K562 (cell line): ENCODE measurements at regions not wholly inside any gene's neighbourhood (a gene's known extent, or its start where the extent isn't known, plus 50 kb on each side); places are given as distances from the start of the nearest gene placed in this dataset.

Experiments
- ATAC-seq: fragments of 200-7000 bp; cut with Tn5 transposase; 3 replicates; pipeline ENCODE4 v1.9.1; 2020; ENCODE audit warnings: moderate library complexity
- BruUV-seq: library from RNA; stranded (reverse); fragments of 400-500 nt; replicated peaks from 2 replicates; lab custom pipeline; 2021; lab: Mats Ljungman, UMichigan
- CTCF ChIA-PET: fragments of 300-600 bp; formaldehyde crosslinking; extraction: SDS; loops from one replicate; lab custom pipeline; 2021; ENCODE audit warnings: low intra/inter-chr PET ratio; lab: Yijun Ruan, JAX
- POLR2A ChIA-PET: fragments of 300-600, 350-650 bp; sonication (Branson Sonifier 250); formaldehyde crosslinking; extraction: SDS; loops from one replicate; lab custom pipeline; 2021; ENCODE audit warnings: antibody characterized with exemption, inconsistent platforms; lab: Yijun Ruan, JAX
- DNase-seq, 4 experiments: peaks; one replicate each; pipeline versions ENCODE4 v3.0.0 to v3.0.0-alpha.2; 2011 to 2018; ENCODE audit warnings: low spot score in 3 of 4, mixed read lengths in 3 of 4; ENCODE audit errors: extremely low read depth in 1 of 4
- FAIRE-seq: peaks from 2 replicates; lab custom pipeline; 2011; peaks lifted over from hg19 to GRCh38; lab: Jason Lieb, UNC
- H2AFZ ChIP-seq: 2 replicates; pipeline ENCODE4 v1.6.0; 2011; ENCODE audit warnings: low read depth, low read length, control low read depth, inconsistent platforms
- H3K27ac ChIP-seq: fragments of 200-600 bp; 3 replicates; pipeline ENCODE4 v1.8.0; 2011; ENCODE audit warnings: low read depth, mild to moderate bottlenecking, control low read depth, inconsistent platforms, low read length, moderate library complexity, mixed read lengths; ENCODE audit errors: extremely low read depth
- H3K27me3 ChIP-seq, 2 experiments: fragments of 300-600 bp in 1 of 2; 2 replicates in 1 of 2; 3 replicates in 1 of 2; pipeline versions ENCODE4 v1.6.0 to v1.8.0; 2011; ENCODE audit warnings: inconsistent platforms in 2 of 2, low read length in 2 of 2, mild to moderate bottlenecking in 1 of 2, mixed read lengths in 1 of 2, moderate library complexity in 1 of 2; ENCODE audit not compliant: control insufficient read depth in 2 of 2, insufficient read depth in 2 of 2
- H3K36me3 ChIP-seq: fragments of 300-600 bp; 3 replicates; pipeline ENCODE4 v1.8.0; 2011; ENCODE audit warnings: mild to moderate bottlenecking, low read length, inconsistent platforms; ENCODE audit not compliant: control insufficient read depth, insufficient read depth
- H3K4me1 ChIP-seq, 2 experiments: fragments of 200-600 bp in 1 of 2; replicated peaks in 1 of 2; 2 replicates in 1 of 2; 3 replicates in 1 of 2; pipeline versions ENCODE4 v1.5.1 to v1.8.0; 2011; ENCODE audit warnings: inconsistent platforms in 2 of 2, low read length in 2 of 2, mild to moderate bottlenecking in 1 of 2, mixed read lengths in 1 of 2, moderate library complexity in 1 of 2; ENCODE audit not compliant: control insufficient read depth in 2 of 2, insufficient read depth in 2 of 2
- H3K4me2 ChIP-seq: 2 replicates; pipeline ENCODE4 v1.6.1; 2011; ENCODE audit warnings: low read length, control low read depth, inconsistent platforms, mixed read lengths; ENCODE audit not compliant: insufficient read depth
- H3K4me3 ChIP-seq: fragments of 200-600 bp; sonication (generic), shearing (Covaris generic); 2 replicates; pipeline ENCODE4 v1.5.1; 2016; ENCODE audit warnings: control low read depth, inconsistent platforms
- H3K79me2 ChIP-seq: fragments of 200-600 bp; 3 replicates; pipeline ENCODE4 v1.8.0; 2011; ENCODE audit warnings: low read length, inconsistent platforms; ENCODE audit not compliant: control insufficient read depth, insufficient read depth
- H3K9ac ChIP-seq, 2 experiments: 2 replicates each; pipeline versions ENCODE4 v1.6.0 to v1.6.1; 2011; ENCODE audit warnings: low read depth in 2 of 2, low read length in 2 of 2, control low read depth in 1 of 2, inconsistent platforms in 1 of 2, mild to moderate bottlenecking in 1 of 2, mixed read lengths in 1 of 2; ENCODE audit not compliant: insufficient read depth in 1 of 2
- H3K9me1 ChIP-seq: one replicate; pipeline ENCODE4 v1.6.0; 2011; ENCODE audit warnings: inconsistent platforms, mild to moderate bottlenecking, low read length, moderate library complexity; ENCODE audit not compliant: control insufficient read depth, insufficient read depth
- H3K9me3 ChIP-seq: replicated peaks from 2 replicates; pipeline ENCODE4 v1.5.1; 2011; ENCODE audit warnings: low read depth, low read length, inconsistent platforms; ENCODE audit not compliant: control insufficient read depth, insufficient read depth
- H4K20me1 ChIP-seq: replicated peaks from 2 replicates; pipeline ENCODE4 v1.6.1; 2011; ENCODE audit warnings: low read length, inconsistent platforms, mixed read lengths; ENCODE audit not compliant: control insufficient read depth, insufficient read depth
- ARID2 ChIP-seq: fragments of 450-650 bp; IDR thresholded peaks from 2 replicates; pipeline ENCODE4 v1.6.1; 2017; ENCODE audit warnings: antibody characterized with exemption, mild to moderate bottlenecking
- BCOR ChIP-seq: fragments of 450-650 bp; IDR thresholded peaks from 2 replicates; pipeline ENCODE4 v1.6.1; 2016
- CCAR2 ChIP-seq: fragments of 200-400 bp; formaldehyde crosslinking; IDR thresholded peaks from 2 replicates; pipeline ENCODE4 v1.6.1; 2017; ENCODE audit warnings: mild to moderate bottlenecking, low read depth, low read length
- DIDO1 ChIP-seq: fragments of 450-650 bp; IDR thresholded peaks from 2 replicates; pipeline ENCODE4 v1.6.1; 2016; ENCODE audit warnings: low read depth, missing biosample characterization, missing genetic modification characterization
- EZH2 ChIP-seq: IDR thresholded peaks from 2 replicates; pipeline ENCODE4 v1.6.1; 2012; ENCODE audit warnings: low read depth, mild to moderate bottlenecking, inconsistent platforms, low read length, borderline replicate concordance
- MYNN ChIP-seq, 2 experiments: sonication (generic); formaldehyde crosslinking in 1 of 2; IDR thresholded peaks; 2 replicates each; pipeline versions ENCODE4 v1.5.0 to v1.6.1; 2016 to 2020; ENCODE audit warnings: antibody characterized with exemption in 1 of 2, missing genetic modification reagents in 1 of 2
- NFE2L1 ChIP-seq: fragments of 450-650 bp; IDR thresholded peaks from 2 replicates; pipeline ENCODE4 v1.6.1; 2016; ENCODE audit warnings: missing genetic modification characterization, low read depth, mild to moderate bottlenecking, missing compliant biosample characterization, moderate library complexity, borderline replicate concordance
- U2AF1 ChIP-seq: fragments of 200-400 bp; formaldehyde crosslinking; optimal IDR thresholded peaks from 2 replicates; pipeline ENCODE3; 2017; ENCODE audit warnings: mild to moderate bottlenecking, low read depth, low read length, moderate library complexity
- ZFP30 ChIP-seq: fragments of 250-450 bp; sonication (Bioruptor Pico); IDR thresholded peaks from 2 replicates; pipeline ENCODE4 v1.8.0; 2022; ENCODE audit warnings: moderate library complexity, mild to moderate bottlenecking, inconsistent platforms, borderline replicate concordance
- ZNF174 ChIP-seq: fragments of 250-450 bp; sonication (Bioruptor Pico); IDR thresholded peaks from 2 replicates; pipeline ENCODE4 v1.4.0; 2020; ENCODE audit warnings: mild to moderate bottlenecking
- in situ Hi-C: fragments of 300-500 bp; cut with MboI; formaldehyde crosslinking; loops from 4 replicates; pipeline ENCODE4 v1.15.0; 2018; ENCODE audit warnings: inconsistent platforms, mixed read lengths
- intact Hi-C: fragments of 100-400 bp; cut with micrococcal nuclease; formaldehyde crosslinking; loops from 2 replicates; pipeline ENCODE4 v1.14.2; 2022
- TF ChIP-seq, protein P1 (sequence below): fragments of 450-650 bp; IDR thresholded peaks from 2 replicates; pipeline ENCODE4 v1.6.1; 2016; ENCODE audit warnings: antibody characterized with exemption
- TF ChIP-seq, protein P2 (sequence below): fragments of 450-650 bp; IDR thresholded peaks from 2 replicates; pipeline ENCODE4 v1.6.1; 2016; ENCODE audit warnings: mild to moderate bottlenecking, moderate library complexity

DNA sequence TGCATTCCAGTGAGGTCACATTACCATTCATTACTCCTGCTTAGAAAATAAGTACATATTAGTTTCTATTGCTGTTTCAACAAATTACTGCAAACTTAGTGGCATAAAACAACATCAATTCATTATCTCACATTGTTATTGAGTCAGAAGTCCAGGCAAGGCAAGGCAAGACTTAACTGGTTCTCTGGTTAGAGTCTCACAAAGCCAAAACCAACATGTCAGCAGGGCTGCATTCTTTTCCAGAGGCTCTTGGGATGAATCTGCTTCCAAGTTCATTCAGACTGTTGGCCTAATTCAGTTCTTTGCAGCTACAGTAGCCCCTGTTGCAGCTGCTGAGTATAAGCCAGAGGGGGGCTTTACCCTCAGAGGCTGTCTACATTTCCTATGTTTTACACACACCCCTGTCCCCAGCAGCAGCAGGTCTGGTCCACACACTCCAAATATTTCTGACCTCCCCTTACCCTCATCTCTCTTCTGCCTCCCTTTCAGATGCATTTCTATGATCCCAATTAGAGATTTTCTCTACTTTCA, 892.1 kb upstream of the EPHA5 start:
- BruUV-seq = no TSS peak
- no peaks in the 10 kb centered on the region for H3K9me3 ChIP-seq
- H3K9ac ChIP-seq = no peak overlapping the region
- no peak overlapping the region for H2AFZ ChIP-seq
- POLR2A ChIA-PET = no interaction called here
- no peaks in the 10 kb centered on the region for H4K20me1 ChIP-seq
- no peaks in the 10 kb centered on the region for H3K79me2 ChIP-seq
- CTCF ChIA-PET = no interaction called here
- no peaks in the 10 kb centered on the region for H3K27me3 ChIP-seq
- H3K4me2 ChIP-seq = no peak overlapping the region
- H3K4me1 ChIP-seq = no peaks in the 10 kb centered on the region
- DNase-seq (no peak), FAIRE-seq (no peak), ATAC-seq (no peak)
- H3K36me3 ChIP-seq = no peaks in the 10 kb centered on the region
- H3K9me1 ChIP-seq = no peaks in the 10 kb centered on the region
- H3K4me3 ChIP-seq = no peak overlapping the region
- H3K27ac ChIP-seq = no peak overlapping the region
- in situ Hi-C loops = no loop called here
- intact Hi-C loops = no loop called here
- TF ChIP-seq, protein P1, sequence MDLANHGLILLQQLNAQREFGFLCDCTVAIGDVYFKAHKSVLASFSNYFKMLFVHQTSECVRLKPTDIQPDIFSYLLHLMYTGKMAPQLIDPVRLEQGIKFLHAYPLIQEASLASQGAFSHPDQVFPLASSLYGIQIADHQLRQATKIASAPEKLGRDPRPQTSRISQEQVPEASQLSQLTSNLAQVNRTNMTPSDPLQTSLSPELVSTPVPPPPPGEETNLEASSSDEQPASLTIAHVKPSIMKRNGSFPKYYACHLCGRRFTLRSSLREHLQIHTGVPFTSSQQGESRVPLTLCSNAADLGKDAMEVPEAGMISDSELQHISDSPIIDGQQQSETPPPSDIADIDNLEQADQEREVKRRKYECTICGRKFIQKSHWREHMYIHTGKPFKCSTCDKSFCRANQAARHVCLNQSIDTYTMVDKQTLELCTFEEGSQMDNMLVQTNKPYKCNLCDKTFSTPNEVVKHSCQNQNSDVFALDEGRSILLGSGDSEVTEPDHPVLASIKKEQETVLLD = no peak
- TF ChIP-seq DIDO1 (tag) (no peak), ARID2 (no peak), ZNF174 (CRISPR knock-in tag) (no peak), CCAR2 (no peak), MYNN (IDR thresholded peaks at IDR 0.05) (no peak), MYNN (CRISPR knock-in tag; IDR thresholded peaks at IDR 0.05) (no peak), ZFP30 (CRISPR knock-in tag) (no peak), U2AF1 (no peak), NFE2L1 (no peak), BCOR (no peak), EZH2 (no peak)
- TF ChIP-seq, protein P2, sequence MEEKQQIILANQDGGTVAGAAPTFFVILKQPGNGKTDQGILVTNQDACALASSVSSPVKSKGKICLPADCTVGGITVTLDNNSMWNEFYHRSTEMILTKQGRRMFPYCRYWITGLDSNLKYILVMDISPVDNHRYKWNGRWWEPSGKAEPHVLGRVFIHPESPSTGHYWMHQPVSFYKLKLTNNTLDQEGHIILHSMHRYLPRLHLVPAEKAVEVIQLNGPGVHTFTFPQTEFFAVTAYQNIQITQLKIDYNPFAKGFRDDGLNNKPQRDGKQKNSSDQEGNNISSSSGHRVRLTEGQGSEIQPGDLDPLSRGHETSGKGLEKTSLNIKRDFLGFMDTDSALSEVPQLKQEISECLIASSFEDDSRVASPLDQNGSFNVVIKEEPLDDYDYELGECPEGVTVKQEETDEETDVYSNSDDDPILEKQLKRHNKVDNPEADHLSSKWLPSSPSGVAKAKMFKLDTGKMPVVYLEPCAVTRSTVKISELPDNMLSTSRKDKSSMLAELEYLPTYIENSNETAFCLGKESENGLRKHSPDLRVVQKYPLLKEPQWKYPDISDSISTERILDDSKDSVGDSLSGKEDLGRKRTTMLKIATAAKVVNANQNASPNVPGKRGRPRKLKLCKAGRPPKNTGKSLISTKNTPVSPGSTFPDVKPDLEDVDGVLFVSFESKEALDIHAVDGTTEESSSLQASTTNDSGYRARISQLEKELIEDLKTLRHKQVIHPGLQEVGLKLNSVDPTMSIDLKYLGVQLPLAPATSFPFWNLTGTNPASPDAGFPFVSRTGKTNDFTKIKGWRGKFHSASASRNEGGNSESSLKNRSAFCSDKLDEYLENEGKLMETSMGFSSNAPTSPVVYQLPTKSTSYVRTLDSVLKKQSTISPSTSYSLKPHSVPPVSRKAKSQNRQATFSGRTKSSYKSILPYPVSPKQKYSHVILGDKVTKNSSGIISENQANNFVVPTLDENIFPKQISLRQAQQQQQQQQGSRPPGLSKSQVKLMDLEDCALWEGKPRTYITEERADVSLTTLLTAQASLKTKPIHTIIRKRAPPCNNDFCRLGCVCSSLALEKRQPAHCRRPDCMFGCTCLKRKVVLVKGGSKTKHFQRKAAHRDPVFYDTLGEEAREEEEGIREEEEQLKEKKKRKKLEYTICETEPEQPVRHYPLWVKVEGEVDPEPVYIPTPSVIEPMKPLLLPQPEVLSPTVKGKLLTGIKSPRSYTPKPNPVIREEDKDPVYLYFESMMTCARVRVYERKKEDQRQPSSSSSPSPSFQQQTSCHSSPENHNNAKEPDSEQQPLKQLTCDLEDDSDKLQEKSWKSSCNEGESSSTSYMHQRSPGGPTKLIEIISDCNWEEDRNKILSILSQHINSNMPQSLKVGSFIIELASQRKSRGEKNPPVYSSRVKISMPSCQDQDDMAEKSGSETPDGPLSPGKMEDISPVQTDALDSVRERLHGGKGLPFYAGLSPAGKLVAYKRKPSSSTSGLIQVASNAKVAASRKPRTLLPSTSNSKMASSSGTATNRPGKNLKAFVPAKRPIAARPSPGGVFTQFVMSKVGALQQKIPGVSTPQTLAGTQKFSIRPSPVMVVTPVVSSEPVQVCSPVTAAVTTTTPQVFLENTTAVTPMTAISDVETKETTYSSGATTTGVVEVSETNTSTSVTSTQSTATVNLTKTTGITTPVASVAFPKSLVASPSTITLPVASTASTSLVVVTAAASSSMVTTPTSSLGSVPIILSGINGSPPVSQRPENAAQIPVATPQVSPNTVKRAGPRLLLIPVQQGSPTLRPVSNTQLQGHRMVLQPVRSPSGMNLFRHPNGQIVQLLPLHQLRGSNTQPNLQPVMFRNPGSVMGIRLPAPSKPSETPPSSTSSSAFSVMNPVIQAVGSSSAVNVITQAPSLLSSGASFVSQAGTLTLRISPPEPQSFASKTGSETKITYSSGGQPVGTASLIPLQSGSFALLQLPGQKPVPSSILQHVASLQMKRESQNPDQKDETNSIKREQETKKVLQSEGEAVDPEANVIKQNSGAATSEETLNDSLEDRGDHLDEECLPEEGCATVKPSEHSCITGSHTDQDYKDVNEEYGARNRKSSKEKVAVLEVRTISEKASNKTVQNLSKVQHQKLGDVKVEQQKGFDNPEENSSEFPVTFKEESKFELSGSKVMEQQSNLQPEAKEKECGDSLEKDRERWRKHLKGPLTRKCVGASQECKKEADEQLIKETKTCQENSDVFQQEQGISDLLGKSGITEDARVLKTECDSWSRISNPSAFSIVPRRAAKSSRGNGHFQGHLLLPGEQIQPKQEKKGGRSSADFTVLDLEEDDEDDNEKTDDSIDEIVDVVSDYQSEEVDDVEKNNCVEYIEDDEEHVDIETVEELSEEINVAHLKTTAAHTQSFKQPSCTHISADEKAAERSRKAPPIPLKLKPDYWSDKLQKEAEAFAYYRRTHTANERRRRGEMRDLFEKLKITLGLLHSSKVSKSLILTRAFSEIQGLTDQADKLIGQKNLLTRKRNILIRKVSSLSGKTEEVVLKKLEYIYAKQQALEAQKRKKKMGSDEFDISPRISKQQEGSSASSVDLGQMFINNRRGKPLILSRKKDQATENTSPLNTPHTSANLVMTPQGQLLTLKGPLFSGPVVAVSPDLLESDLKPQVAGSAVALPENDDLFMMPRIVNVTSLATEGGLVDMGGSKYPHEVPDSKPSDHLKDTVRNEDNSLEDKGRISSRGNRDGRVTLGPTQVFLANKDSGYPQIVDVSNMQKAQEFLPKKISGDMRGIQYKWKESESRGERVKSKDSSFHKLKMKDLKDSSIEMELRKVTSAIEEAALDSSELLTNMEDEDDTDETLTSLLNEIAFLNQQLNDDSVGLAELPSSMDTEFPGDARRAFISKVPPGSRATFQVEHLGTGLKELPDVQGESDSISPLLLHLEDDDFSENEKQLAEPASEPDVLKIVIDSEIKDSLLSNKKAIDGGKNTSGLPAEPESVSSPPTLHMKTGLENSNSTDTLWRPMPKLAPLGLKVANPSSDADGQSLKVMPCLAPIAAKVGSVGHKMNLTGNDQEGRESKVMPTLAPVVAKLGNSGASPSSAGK = no peak
